Stimulated activated effector memory CD8-positive, alpha-beta T cell treated with anti-CD3 and anti-CD28 coated beads, Interleukin-12 subunit alpha, Interleukin-12 subunit beta, amount 100 ng/mL, for 72 hours (primary cell): ENCODE measurements at regions not wholly inside any gene's neighbourhood (a gene's known extent, or its start where the extent isn't known, plus 50 kb on each side); places are given as distances from the start of the nearest gene placed in this dataset.
A peak's percentile ranks its signal among the peaks of the same experiment; 100 is the strongest.

ENCODE experiments used
- ATAC-seq: fragments of 150-1000 bp; cut with Tn5 transposase; 2 replicates; pipeline ENCODE4 v1.10.0; 2021
- DNase-seq, 2 donors: peaks; one replicate each; pipeline ENCODE4 v3.0.0; 2021 to 2022; ENCODE audit warnings: low spot score in 2 of 2
- H3K27ac Mint-ChIP-seq: one replicate; pipeline ENCODE4 v1.8.0; 2022; ENCODE audit warnings: mild to moderate bottlenecking, mixed read lengths
- H3K36me3 Mint-ChIP-seq: one replicate; pipeline ENCODE4 v1.8.0; 2022; ENCODE audit warnings: mild to moderate bottlenecking, mixed read lengths
- H3K4me1 Mint-ChIP-seq: one replicate; pipeline ENCODE4 v1.8.0; 2022; ENCODE audit warnings: mixed read lengths
- H3K4me3 Mint-ChIP-seq: one replicate; pipeline ENCODE4 v1.8.0; 2022; ENCODE audit warnings: mild to moderate bottlenecking, mixed read lengths
- H3K9me3 Mint-ChIP-seq: one replicate; pipeline ENCODE4 v1.8.0; 2022; ENCODE audit warnings: mixed read lengths

DNA sequence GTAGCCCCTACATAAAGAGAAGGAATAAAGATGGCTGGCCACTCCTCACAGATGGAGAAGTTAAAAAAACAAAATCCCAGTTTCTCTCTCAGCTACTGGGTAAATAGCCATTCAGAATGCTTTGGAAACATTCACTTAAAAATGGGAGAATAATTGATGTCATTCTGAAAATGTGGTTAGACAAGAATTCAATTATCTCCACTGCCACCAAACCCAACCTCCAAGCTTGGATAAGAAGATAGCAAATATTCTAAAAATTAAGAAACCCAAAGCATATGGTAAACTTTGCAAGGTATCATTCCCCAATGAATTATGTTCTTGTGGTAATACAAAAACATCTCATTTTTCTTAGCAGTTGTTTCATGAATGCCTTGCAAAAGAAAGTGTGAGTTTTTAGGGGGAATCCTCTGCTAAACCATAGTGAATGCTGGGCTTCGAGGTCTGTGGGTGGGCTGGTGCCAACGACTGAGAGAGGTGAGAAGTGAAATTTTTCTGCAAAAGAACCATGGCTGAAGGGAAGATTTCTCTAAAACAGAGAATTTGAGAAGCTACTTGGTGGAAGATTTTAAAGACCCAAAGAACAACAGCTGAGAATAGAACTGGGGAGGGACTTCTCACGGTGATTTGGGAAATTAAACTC lies 497.9 kb upstream of the JARID2 start:
- peak in 1 of 2 donors; percentile 77 for DNase-seq
- H3K9me3 Mint-ChIP-seq: peaks cover 2% of the 10 kb centered on the region
- peaks cover 61% of the 10 kb centered on the region for H3K4me1 Mint-ChIP-seq
- H3K27ac Mint-ChIP-seq: peak overlapping the region; percentile 88
- peak; percentile 45 for ATAC-seq
- peak overlapping the region; percentile 53 for H3K4me3 Mint-ChIP-seq
- peaks cover 24% of the 10 kb centered on the region for H3K36me3 Mint-ChIP-seq

DNA sequence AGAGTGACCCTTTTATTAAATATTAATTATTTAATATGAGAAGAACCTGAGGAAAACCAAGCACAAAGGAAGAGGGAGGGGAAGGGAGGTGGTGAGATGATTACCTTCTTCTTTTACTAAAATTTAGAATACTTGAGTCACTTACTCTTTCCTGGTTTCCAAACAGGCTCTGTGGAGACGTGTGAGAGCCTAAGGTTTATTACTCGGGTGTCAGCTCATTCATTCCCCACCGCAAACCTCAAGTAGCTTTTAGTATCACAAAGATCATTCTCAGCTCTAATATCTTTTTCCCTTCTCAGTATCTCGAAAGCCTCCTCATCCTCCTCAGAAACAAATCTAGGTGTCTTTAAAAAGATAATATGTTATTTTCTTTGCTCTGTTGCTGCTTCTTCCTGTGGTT lies 497.2 kb upstream of the JARID2 start:
- DNase-seq: peak in 1 of 2 donors; percentile 64
- peak; percentile 76 for ATAC-seq

DNA sequence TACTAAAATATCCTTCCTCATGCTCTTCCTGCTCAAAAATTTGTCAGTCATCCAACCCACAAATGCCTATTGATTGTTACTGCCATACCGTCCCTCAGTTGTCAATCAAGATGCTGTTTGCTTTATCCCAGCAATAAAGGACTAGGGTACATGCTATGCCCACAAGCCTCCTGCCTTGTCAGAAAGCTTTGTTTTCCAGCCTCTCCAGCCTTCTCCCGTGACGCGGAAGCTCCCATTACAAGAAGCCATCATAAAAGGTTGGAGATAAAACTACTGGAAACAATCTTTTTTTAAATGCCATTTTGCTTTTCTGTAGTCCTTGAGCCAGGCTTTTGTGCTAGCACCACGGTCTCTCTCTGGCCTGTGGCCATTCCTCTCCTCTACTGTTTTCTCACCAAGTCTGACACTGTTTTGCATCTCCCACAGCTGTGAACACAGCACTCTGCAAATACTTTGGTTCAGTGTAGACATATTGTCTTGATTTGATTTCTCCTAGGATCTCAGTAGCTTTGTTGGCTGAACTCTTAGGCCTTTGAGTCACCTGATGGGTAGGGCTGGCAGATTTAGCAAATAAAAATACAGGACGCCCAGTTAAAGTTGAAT lies 495.7 kb upstream of the JARID2 start:
- Mint-ChIP-seq H3K4me3 (no peak overlapping the region), H3K4me1 (peaks cover 62% of the 10 kb centered on the region), H3K9me3 (no peaks in the 10 kb centered on the region), H3K27ac (no peak overlapping the region), H3K36me3 (peaks cover 21% of the 10 kb centered on the region)
- ATAC-seq (no peak), DNase-seq (no peak)

More for the DNA sequence above, 497.2 kb upstream of the JARID2 start:
- peak overlapping the region; percentile 53 for H3K4me3 Mint-ChIP-seq
- H3K4me1 Mint-ChIP-seq: peaks cover 59% of the 10 kb centered on the region
- peaks cover 2% of the 10 kb centered on the region for H3K9me3 Mint-ChIP-seq
- H3K36me3 Mint-ChIP-seq: peaks cover 19% of the 10 kb centered on the region
- H3K27ac Mint-ChIP-seq: peak overlapping the region; percentile 88

DNA sequence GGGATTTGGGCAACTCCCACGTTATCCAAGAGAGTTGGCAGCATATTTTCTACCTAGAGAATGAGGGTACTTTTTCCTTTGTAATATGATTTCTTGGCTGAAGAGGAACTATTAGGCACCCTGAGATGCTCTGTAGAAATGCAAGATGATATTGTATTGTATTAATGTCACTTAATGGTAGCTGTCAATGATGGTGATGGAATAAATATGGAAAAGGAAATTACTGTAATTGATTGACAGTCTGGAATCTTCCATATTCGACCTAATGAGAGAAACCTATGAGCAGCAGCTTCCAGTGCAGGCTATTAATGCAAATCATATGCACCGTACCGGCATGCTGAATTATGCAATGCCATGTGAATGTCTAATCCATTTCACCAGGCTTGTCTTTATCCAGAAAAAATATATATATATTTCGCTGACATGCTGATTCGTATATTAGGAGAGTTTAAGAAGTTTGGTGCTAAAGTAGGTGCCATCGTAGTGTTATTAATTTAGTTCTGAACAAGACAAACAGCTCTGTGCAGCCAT lies 494.2 kb upstream of the JARID2 start:
- Mint-ChIP-seq H3K4me3 (no peak overlapping the region), H3K4me1 (peaks cover 64% of the 10 kb centered on the region)

DNA sequence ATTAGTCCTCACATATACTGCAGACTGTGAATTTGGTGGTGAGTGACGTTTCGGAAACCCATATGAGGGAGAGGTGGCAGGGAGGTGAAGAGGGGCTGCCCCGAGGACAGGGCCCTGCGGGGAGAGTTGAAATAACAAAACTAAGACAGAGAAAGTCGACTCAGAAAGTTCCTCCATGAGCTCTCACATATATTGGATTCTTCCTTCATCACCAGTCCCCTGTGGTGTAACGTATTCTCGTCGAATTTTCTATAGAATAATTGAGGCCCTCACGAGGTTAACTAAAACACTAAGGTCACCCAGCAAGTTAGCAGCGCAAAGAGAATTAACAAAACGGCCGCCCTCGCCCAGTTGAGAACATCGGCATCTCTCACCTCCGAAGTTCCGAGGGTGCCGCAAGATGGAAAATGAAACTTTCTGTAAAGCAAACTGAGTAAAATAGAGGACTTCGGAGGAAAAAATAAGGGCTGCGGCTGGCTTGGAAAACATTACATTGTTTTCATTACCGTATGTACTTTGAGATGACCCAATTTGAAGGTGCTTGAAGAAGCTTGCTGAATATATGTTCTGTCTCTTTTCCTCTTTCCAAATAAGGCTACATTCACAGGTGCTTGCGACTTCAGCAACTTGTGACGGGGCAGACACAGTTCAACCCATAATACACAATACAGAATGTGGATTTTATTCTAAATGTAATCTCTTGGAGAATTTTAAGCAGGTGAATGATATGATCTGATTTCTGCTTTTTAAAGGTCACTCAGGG lies 490.9 kb upstream of the JARID2 start:
- H3K4me3 Mint-ChIP-seq: peak overlapping the region; percentile 51
- peaks cover 8% of the 10 kb centered on the region for H3K36me3 Mint-ChIP-seq
- ATAC-seq (peak; percentile 96), DNase-seq (peak; percentile 49 to 86)
- peak overlapping the region; percentile 94 for H3K27ac Mint-ChIP-seq
- no peaks in the 10 kb centered on the region for H3K9me3 Mint-ChIP-seq
- H3K4me1 Mint-ChIP-seq: peaks cover 57% of the 10 kb centered on the region

More for the DNA sequence above, 494.2 kb upstream of the JARID2 start:
- ATAC-seq: no peak
- H3K9me3 Mint-ChIP-seq: no peaks in the 10 kb centered on the region
- peaks cover 15% of the 10 kb centered on the region for H3K36me3 Mint-ChIP-seq
- no peak overlapping the region for H3K27ac Mint-ChIP-seq
- no peak for DNase-seq

DNA sequence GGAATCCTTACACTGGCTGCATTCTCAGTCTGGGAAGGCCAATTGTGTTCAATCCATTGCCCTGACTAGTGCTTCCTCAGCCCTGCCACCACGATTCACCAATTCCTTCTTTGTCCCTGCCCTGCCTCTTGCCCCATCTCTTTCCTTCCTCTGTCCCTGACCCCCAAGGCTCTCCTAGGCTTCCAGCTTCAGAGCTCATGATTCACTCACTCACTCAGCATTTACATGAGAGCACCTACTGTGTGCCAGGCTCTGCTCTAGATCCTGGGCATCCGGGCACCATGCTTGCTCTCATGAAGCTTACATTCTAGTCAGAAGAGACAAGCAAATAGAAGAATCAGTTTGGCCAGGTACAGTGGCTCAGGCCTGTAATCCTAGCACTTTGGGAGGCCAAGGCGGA lies 489.5 kb upstream of the JARID2 start:
- no peak for ATAC-seq
- peaks cover 8% of the 10 kb centered on the region for H3K36me3 Mint-ChIP-seq
- H3K4me1 Mint-ChIP-seq: peaks cover 51% of the 10 kb centered on the region
- H3K9me3 Mint-ChIP-seq: no peaks in the 10 kb centered on the region
- H3K4me3 Mint-ChIP-seq: no peak overlapping the region
- peak overlapping the region; percentile 94 for H3K27ac Mint-ChIP-seq
- no peak for DNase-seq

DNA sequence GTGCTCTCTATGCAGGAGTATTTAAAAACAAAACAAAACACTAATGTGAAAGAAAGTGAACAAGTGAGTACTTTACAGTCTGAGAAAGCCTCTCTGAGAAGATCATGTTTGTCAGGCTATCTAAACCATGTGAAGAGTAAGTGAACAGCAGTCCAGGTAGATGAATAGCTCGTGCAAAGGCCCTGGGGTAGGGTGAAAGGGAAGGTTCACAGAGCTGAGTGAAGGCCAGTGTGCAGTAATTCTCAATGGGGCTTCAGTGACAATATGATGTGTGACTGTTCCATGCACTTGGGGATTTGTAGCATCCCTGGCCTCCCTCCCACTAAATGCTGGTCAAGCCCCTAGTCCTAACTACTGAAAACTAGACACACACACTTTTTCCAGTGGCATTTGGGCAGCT lies 488.9 kb upstream of the JARID2 start:
- H3K4me3 Mint-ChIP-seq: no peak overlapping the region
- H3K9me3 Mint-ChIP-seq: no peaks in the 10 kb centered on the region
- ATAC-seq (no peak), DNase-seq (no peak)
- H3K4me1 Mint-ChIP-seq: peaks cover 51% of the 10 kb centered on the region
- peaks cover 8% of the 10 kb centered on the region for H3K36me3 Mint-ChIP-seq
- peak overlapping the region; percentile 94 for H3K27ac Mint-ChIP-seq

DNA sequence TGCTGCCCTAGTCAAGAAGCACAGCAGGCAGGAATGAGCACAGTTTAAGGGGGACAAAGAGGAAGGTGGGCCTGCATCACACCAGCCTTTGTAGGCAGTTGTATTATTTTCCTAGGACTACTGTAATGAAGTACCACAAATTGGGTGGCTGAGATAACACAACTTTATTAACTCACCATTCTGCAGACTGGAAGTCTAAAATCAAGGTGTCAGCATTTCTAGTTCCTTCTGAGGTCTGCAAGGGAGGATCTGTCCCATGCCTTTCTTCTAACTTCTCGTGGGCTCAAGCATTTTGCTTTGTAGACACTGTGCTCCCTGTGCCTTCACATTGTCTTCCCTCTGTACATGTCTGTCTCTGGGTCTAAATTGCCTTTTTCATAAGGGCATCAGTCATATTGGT lies 488.5 kb upstream of the JARID2 start:
- Mint-ChIP-seq H3K9me3 (no peaks in the 10 kb centered on the region), H3K4me1 (peaks cover 51% of the 10 kb centered on the region), H3K36me3 (peaks cover 8% of the 10 kb centered on the region), H3K27ac (peak overlapping the region; percentile 94), H3K4me3 (no peak overlapping the region)
- no peak for DNase-seq
- no peak for ATAC-seq

DNA sequence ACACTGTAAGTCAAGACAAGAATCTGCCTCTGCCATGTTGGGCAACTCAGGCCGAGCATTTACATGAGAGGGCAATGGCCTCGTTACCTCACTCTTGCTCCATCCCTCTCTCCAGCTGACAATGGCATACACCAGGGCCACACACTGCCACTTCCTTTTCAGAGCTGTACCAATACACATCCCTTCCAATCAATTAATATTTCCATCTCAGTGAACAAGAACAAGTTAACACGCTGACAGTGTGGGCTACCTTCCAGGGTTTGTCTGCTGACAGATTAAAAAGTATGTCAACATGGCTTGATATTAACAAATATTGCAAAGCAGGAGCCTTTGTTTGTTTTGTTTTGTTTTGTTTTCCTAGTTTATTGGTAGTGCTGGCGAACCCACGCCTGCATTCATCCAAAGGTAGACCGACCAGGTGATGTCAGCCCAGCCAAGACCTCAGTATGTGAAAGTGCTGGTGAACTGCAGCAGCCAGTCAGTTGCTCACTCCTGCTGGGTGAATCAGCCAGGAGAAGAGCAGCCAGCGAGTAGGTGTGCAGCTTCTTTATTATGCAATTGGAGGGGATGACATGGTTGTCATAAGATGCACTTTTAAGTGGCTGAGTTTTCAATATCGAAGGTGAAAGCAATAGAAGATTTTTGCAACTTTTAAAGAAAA lies 487.3 kb upstream of the JARID2 start:
- no peak for DNase-seq
- ATAC-seq: peak; percentile 22
- Mint-ChIP-seq H3K9me3 (no peaks in the 10 kb centered on the region), H3K4me1 (peaks cover 58% of the 10 kb centered on the region), H3K4me3 (no peak overlapping the region), H3K27ac (no peak overlapping the region), H3K36me3 (peaks cover 8% of the 10 kb centered on the region)

DNA sequence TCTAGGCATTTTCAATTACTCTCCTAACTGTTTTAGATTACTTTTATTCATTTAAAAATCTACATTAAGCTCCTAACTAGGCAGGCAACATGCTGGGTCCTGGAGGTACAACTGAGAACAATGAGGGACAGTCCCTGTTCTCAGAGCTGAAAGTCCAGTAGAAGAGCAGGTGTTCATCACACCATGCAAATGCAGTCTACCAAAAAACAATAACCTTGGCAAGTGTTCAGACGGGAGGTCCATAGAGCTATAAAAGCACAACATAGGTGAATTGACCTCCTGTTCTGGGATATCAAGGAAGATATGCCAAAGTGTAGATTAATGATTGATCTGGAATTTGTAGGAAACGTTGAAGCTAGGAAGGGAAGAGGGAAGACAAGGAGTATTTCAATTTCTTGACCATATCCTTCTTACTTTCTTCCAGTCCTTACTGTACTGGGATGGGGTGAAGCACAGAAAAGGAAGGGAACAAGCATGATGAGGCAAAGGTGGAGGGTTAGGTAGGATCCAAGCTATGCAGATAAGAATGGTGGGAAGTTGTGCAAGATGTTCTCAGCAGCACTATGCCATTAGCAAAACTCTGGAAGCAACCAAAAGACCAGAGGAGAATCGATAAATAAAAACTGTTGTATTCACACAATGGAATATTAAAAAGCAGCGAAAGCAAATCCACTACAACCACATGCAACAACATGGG lies 485.7 kb upstream of the JARID2 start:
- Mint-ChIP-seq H3K4me1 (peaks cover 49% of the 10 kb centered on the region), H3K9me3 (no peaks in the 10 kb centered on the region)
- no peak for ATAC-seq

DNA sequence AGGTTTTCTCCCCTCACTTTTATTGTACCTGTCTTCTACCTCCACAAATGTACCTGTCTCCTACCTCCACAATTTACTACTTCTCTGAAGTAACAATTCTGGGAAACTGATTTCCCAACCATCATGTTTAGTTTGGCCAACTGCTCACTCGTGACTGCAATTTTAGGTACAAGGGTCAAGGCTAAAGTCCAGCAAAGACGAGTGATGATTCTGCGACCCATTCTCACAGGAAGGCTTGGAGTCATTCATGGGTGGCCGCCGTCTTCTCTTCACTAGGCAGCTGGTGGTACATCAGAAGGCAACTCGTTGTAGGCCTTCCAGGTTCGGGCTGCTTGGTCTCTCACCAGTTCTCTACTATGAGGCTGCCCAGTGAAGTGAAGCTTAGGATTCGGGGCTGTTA lies 483.8 kb upstream of the JARID2 start:
- Mint-ChIP-seq H3K36me3 (no peaks in the 10 kb centered on the region), H3K27ac (no peak overlapping the region)
- ATAC-seq: no peak

More for the DNA sequence above, 485.7 kb upstream of the JARID2 start:
- no peak overlapping the region for H3K4me3 Mint-ChIP-seq
- no peak overlapping the region for H3K27ac Mint-ChIP-seq
- peaks cover under 1% of the 10 kb centered on the region for H3K36me3 Mint-ChIP-seq
- DNase-seq: no peak

DNA sequence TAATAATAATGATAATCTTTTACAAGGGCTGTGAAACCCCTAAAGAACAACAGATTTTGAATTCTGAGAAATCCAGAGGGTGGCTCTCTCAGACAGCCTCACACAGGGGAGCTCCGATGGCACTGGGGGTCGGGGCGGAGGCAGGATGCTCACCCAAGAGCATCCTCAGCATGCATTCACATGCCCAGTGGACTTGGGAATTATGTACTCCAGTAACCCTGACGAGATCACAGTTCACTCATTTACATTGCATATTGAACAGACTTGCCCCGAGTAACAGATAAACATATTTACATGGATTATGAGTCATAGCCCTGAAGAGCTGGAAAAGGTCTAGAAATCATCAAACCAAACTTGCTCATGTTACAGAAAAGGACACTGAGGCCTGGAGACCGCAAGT lies 482.7 kb upstream of the JARID2 start:
- Mint-ChIP-seq H3K36me3 (no peaks in the 10 kb centered on the region), H3K4me1 (peaks cover 24% of the 10 kb centered on the region), H3K4me3 (no peak overlapping the region), H3K9me3 (no peaks in the 10 kb centered on the region), H3K27ac (no peak overlapping the region)
- no peak for DNase-seq
- no peak for ATAC-seq

More for the DNA sequence above, 483.8 kb upstream of the JARID2 start:
- H3K9me3 Mint-ChIP-seq: no peaks in the 10 kb centered on the region
- peaks cover 32% of the 10 kb centered on the region for H3K4me1 Mint-ChIP-seq
- no peak for DNase-seq
- no peak overlapping the region for H3K4me3 Mint-ChIP-seq

DNA sequence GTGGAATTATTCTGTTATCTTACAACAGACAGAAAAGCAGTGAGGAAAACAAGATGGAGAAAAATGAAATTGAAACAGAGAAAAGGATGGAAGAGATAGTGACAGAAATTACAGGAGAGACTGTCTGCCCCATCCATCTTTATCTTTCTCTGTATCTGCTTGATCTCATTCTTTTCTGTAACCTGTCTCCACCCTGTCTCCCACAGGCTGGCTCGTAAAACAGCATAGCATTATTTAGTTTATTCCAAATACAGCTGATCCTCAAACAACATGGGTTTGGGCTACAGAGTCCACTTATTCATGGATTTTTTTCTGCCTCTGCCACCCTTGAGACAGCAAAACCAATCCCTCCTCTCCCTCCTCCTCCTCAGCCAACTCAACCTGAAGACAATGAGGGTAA lies 482.3 kb upstream of the JARID2 start:
- Mint-ChIP-seq H3K4me1 (peaks cover 20% of the 10 kb centered on the region), H3K4me3 (no peak overlapping the region), H3K27ac (no peak overlapping the region), H3K9me3 (no peaks in the 10 kb centered on the region), H3K36me3 (no peaks in the 10 kb centered on the region)
- ATAC-seq (no peak), DNase-seq (no peak)

DNA sequence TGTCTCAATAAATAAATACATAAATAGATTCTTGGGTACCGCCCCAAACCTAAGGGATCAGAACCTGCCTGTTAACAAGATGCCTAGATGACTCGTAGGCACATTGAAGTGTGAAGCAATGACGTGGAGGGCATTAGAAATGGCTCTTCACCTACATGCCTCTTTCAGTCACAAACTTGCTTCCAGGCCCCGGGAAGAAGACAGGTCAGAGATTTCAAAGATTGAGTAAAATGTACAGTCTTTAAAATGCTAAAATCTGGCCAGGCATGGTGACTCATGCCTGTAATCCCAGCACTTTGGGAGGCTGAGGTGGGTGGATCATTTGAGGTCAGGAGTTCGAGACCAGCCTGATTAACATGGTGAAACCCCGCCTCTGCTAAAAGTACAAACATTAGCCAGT lies 480.8 kb upstream of the JARID2 start:
- Mint-ChIP-seq H3K36me3 (no peaks in the 10 kb centered on the region), H3K9me3 (no peaks in the 10 kb centered on the region), H3K27ac (no peak overlapping the region), H3K4me1 (peaks cover 13% of the 10 kb centered on the region), H3K4me3 (no peak overlapping the region)
- DNase-seq (no peak), ATAC-seq (no peak)
